Progenitor cell of endocrine pancreas (in vitro differentiated cells): ENCODE measurements at regions not wholly inside any gene's neighbourhood (a gene's known extent, or its start where the extent isn't known, plus 50 kb on each side); places are given as distances from the start of the nearest gene placed in this dataset.
A peak's percentile ranks its signal among the peaks of the same experiment; 100 is the strongest.

Experiments used
- DNase-seq: peaks from one replicate; pipeline ENCODE4 v3.0.0; 2021; ENCODE audit warnings: low spot score; ENCODE audit not compliant: unreplicated experiment
- H3K27ac Mint-ChIP-seq: 2 replicates; pipeline ENCODE4 v1.8.0; 2021; ENCODE audit warnings: mild to moderate bottlenecking, moderate library complexity, mixed read lengths
- H3K27me3 Mint-ChIP-seq: 2 replicates; pipeline ENCODE4 v1.8.0; 2021; ENCODE audit warnings: mixed read lengths
- H3K36me3 Mint-ChIP-seq: 2 replicates; pipeline ENCODE4 v1.8.0; 2022; ENCODE audit warnings: mixed read lengths; ENCODE audit not compliant: insufficient read depth
- H3K4me1 Mint-ChIP-seq: 2 replicates; pipeline ENCODE4 v1.8.0; 2021; ENCODE audit warnings: low read depth, mixed read lengths
- H3K4me3 Mint-ChIP-seq: 2 replicates; pipeline ENCODE4 v1.8.0; 2021; ENCODE audit warnings: low read depth, mild to moderate bottlenecking, moderate library complexity, mixed read lengths
- H3K9me3 Mint-ChIP-seq: 2 replicates; pipeline ENCODE4 v1.8.0; 2021; ENCODE audit warnings: low read depth, mixed read lengths
- TF ChIP-seq, protein P1 (sequence below): fragments of 200-600 bp; sonication (generic); IDR thresholded peaks from one replicate; pipeline ENCODE4 v1.5.0; 2021; ENCODE audit warnings: antibody characterized with exemption, mild to moderate bottlenecking; ENCODE audit not compliant: unreplicated experiment

DNA sequence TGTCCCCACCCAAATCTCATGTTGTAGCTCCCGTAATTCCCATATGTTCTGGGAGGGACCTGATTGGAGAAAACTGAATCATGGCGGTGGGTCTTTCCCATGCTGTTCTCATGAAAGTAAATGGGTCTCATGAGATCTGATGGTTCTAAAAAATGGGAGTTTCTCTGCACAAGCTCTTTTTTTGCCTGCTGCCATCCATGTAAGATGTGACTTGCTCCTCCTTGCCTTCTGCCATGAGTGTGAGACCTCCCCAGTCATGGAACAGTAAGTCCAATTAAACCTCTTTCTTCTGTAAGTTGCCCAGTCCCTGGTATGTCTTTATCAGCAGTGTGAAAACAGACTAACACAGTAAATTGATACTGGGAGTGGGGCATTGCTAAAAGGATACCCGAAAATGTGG lies 1218.4 kb upstream of the CITED2 start:
- no peak overlapping the region for H3K27ac Mint-ChIP-seq
- DNase-seq: no peak
- peaks cover 3% of the 10 kb centered on the region for H3K36me3 Mint-ChIP-seq
- TF ChIP-seq, protein P1, sequence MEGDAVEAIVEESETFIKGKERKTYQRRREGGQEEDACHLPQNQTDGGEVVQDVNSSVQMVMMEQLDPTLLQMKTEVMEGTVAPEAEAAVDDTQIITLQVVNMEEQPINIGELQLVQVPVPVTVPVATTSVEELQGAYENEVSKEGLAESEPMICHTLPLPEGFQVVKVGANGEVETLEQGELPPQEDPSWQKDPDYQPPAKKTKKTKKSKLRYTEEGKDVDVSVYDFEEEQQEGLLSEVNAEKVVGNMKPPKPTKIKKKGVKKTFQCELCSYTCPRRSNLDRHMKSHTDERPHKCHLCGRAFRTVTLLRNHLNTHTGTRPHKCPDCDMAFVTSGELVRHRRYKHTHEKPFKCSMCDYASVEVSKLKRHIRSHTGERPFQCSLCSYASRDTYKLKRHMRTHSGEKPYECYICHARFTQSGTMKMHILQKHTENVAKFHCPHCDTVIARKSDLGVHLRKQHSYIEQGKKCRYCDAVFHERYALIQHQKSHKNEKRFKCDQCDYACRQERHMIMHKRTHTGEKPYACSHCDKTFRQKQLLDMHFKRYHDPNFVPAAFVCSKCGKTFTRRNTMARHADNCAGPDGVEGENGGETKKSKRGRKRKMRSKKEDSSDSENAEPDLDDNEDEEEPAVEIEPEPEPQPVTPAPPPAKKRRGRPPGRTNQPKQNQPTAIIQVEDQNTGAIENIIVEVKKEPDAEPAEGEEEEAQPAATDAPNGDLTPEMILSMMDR: no peak
- peaks cover 7% of the 10 kb centered on the region for H3K9me3 Mint-ChIP-seq
- no peaks in the 10 kb centered on the region for H3K4me1 Mint-ChIP-seq
- no peaks in the 10 kb centered on the region for H3K27me3 Mint-ChIP-seq
- H3K4me3 Mint-ChIP-seq: no peak overlapping the region

DNA sequence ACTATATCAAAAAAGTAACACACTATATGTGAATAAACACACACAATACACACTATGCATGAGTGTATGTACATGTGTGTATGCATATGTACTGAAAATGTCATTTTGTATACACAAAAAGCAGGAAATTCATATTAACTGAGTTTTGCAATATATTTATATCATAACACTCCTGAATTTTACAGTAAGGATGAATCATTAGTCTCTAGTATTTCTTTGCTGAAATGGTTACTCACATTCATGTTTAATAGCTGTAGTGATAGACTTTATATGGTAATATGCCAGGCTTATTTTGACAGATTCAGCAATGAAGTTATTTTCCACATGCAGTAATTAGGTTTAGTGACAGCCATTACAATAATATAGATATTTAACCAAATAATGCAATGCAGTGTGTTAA lies 1216.2 kb upstream of the CITED2 start:
- H3K36me3 Mint-ChIP-seq: peaks cover 3% of the 10 kb centered on the region
- no peak overlapping the region for H3K4me3 Mint-ChIP-seq
- H3K27ac Mint-ChIP-seq: no peak overlapping the region
- H3K27me3 Mint-ChIP-seq: no peaks in the 10 kb centered on the region
- no peaks in the 10 kb centered on the region for H3K4me1 Mint-ChIP-seq
- peaks cover 18% of the 10 kb centered on the region for H3K9me3 Mint-ChIP-seq
- TF ChIP-seq, protein P1: no peak
- no peak for DNase-seq

DNA sequence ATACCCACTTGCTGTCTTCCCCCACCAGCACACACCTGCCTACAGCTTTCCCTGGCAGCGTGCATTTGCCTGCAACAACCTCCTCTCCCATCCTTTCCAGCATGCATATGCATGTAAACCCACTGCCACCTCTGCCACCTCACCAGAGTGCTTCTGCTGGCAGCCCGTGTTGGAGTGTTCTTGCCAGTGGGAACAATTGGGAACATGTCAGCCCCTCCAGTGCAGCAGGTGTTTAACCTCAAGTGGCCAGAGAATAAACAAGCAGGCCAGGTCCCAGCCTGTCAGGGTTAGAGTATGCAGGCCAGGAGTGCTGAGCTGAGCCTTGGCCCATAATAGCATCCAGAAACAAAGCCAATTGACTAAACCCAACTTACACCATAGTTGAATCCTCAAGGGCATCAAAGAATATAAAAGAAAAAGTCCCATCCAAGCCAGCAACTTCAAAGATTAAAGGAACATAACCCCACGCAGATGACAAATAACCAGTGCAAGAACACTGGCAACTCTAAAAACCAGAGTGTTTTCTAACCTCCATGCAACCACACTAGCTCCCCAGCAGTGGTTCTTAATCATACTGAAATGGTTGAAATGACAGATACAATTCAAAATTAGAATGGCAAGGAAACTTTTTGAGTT lies 1212.1 kb upstream of the CITED2 start:
- Mint-ChIP-seq H3K27me3 (no peaks in the 10 kb centered on the region), H3K9me3 (peaks cover 10% of the 10 kb centered on the region), H3K27ac (no peak overlapping the region), H3K36me3 (no peaks in the 10 kb centered on the region), H3K4me1 (no peaks in the 10 kb centered on the region), H3K4me3 (no peak overlapping the region)
- TF ChIP-seq, protein P1: no peak
- no peak for DNase-seq

DNA sequence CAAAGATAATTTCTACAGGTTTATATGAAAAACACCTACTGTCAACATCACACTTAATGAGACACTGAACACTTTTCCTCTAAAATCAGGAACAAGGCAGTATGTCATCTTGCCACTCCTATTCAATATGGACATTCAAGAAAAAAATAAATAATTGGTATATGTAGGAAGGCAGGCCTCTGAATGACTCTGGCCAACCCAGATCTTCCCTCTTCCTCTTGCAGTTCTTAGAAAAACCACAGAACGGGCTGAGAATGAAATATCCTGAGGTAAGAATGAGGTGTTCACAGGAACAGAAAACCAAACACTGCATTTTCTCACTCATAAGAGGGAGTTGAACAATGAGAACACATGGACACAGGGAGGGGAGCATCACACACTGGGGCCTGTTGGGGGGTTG lies 1207.2 kb upstream of the CITED2 start:
- no peak for DNase-seq
- TF ChIP-seq, protein P1: no peak
- Mint-ChIP-seq H3K4me1 (no peaks in the 10 kb centered on the region), H3K9me3 (peaks cover under 1% of the 10 kb centered on the region), H3K27me3 (no peaks in the 10 kb centered on the region), H3K27ac (peak overlapping the region; percentile 18), H3K4me3 (no peak overlapping the region), H3K36me3 (no peaks in the 10 kb centered on the region)

DNA sequence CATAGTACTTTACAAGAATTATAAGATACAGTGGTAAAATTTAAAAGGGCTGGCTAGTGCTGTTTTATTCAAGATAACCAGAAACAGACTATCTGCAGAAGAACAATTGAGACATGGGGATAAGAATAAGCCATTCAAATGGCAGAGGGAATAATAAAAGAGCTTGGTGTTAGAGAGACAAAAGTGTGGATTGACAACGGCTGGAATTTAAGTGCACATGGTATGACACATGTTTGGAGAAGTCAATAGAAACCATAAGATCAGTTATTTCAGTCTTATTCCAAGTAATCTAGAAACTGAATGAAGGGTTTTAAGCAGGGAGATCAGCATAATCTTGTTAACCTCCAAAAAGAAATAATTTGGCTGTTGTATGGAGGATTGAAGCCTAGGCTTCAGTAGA lies 1205.5 kb upstream of the CITED2 start:
- Mint-ChIP-seq H3K4me3 (no peak overlapping the region), H3K4me1 (no peaks in the 10 kb centered on the region), H3K36me3 (no peaks in the 10 kb centered on the region), H3K9me3 (no peaks in the 10 kb centered on the region), H3K27me3 (no peaks in the 10 kb centered on the region), H3K27ac (no peak overlapping the region)
- TF ChIP-seq, protein P1: no peak
- no peak for DNase-seq
